ENCODE measurements at regions not wholly inside any gene's neighbourhood (a gene's known extent, or its start where the extent isn't known, plus 50 kb on each side); places are given as distances from the start of the nearest gene placed in this dataset.

DNA sequence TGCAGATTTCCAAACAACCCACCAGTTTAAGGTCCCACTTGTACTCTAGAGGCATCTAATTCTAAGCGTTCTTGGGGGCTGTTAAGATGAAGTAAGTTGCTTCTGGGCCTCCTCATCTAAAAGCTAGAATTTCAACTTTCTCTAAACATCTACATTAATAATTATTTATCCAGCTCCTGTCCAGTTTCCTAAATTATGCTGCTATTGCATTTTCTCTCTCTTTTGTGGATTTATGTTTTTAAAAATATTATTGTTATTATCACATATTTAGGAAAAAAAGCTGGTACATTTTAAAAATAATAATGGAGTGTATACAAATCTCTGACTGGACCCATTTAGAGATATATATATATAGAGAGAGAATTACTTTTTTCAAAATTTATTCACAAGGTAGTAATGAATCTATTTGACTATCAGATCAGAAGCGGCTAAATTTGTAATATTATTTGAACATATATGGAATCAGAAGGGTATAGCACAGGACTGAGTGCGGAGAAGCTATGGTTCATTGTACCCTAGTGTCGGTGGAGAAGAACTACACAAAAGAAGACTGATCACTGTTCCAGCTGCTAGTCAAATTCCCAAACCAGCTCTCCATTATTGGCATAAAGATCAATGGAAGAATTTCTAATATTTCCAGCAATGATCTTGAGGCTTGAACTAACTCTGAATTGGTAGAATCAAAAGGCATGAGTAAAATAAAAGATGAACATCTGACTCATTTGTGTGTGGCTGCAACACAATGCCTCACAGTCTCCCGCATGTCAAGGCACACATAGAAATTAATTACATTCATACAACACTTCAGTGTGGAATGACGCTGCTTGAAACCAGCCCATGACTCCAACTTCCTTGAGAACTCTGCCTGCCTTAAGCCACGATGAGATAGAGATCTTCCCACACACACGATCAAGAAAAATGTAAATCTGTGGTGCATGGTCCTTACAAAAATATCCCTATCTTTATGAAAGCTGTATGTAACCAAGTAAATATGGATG is 433.4 kb upstream of the OR4E1 start:
- POLR2A ChIA-PET (ENCODE audit: unreplicated experiment), result no interaction called here
- H4K5ac ChIP-seq (ENCODE audit: low read depth, low read length), result no peak overlapping the region
- CTCF ChIA-PET, result interaction anchor here (0.6 to 1.1 kb wide), 2 partner anchors 59 to 189 kb away, joined by 3 to 4 read pairs; no protein-coding TSS in a partner anchor

More for the DNA sequence above, 433.4 kb upstream of the OR4E1 start:
- Histone ChIP-seq H2AFZ (replicated peaks; ENCODE audit: low read length, poor library complexity) (no peak overlapping the region), H2BK5ac (ENCODE audit: low read depth, low read length, poor library complexity, severe bottlenecking) (no peak overlapping the region), H4K91ac (ENCODE audit: insufficient read depth, low read depth, low read length) (no peak overlapping the region), H3K23ac (ENCODE audit: low read depth, low read length) (no peak overlapping the region), H3K27me3 (ENCODE audit: control insufficient read depth, insufficient read depth, low read length) (peaks cover 3% of the 10 kb centered on the region), H3K56ac (ENCODE audit: extremely low read depth, insufficient read depth, low read length) (no peak overlapping the region), H2BK15ac (ENCODE audit: low read depth, low read length) (no peak overlapping the region), H3K9me1 (ENCODE audit: insufficient read depth, low read length) (no peaks in the 10 kb centered on the region), H2BK20ac (ENCODE audit: low read depth, low read length) (no peak overlapping the region), H3K18ac (ENCODE audit: low read depth, low read length) (no peak overlapping the region), H4K20me1 (ENCODE audit: insufficient read depth, low read length) (no peaks in the 10 kb centered on the region), H2AK9ac (replicated peaks; ENCODE audit: low read depth, low read length, poor library complexity) (peak overlapping the region; percentile 36), H3K36me3 (ENCODE audit: control insufficient read depth, insufficient read depth, low read length) (no peaks in the 10 kb centered on the region), H3K9ac (ENCODE audit: low read depth, low read length) (no peak overlapping the region), H2AK5ac (ENCODE audit: low read depth, low read length) (no peak overlapping the region), H3K27ac (ENCODE audit: insufficient read depth, low read length) (no peak overlapping the region), H3K79me1 (ENCODE audit: low read depth in 1 of 2, low read length in 2 of 2) (no peaks in the 10 kb centered on the region), H3K9me3 (ENCODE audit: control insufficient read depth, insufficient read depth, low read length) (no peaks in the 10 kb centered on the region), H3K14ac (replicated peaks; ENCODE audit: low read depth, low read length) (no peak overlapping the region), H3K4ac (ENCODE audit: low read depth, low read length) (no peak overlapping the region), H3K4me3 (ENCODE audit: insufficient read depth, low read depth, low read length) (no peak overlapping the region), H3K4me2 (ENCODE audit: low read depth, low read length) (no peak overlapping the region), H3K4me1 (ENCODE audit: control insufficient read depth, insufficient read depth, low read length) (no peaks in the 10 kb centered on the region), H4K8ac (ENCODE audit: low read depth in 2 of 2, low read length in 2 of 2) (no peak overlapping the region), H2BK120ac (ENCODE audit: low read depth, low read length) (no peak overlapping the region)
- intact Hi-C loops (cut with micrococcal nuclease) (loop anchor here (1.0 kb wide), 1 partner anchor 27 kb away; no protein-coding TSS in a partner anchor), in situ Hi-C loops (cut with MboI; ENCODE audit: low sequenced_read_pairs) (no loop called here), dilution Hi-C loops (cut with HindIII; ENCODE audit: low sequenced_read_pairs, unreplicated experiment) (no loop called here)
- TF ChIP-seq POLR2A (IDR thresholded peaks at IDR 0.05; ENCODE audit: low read depth, low read length) (no peak), MAZ (IDR thresholded peaks at IDR 0.05; ENCODE audit: borderline replicate concordance, low read depth, low read length) (no peak)
- no CpG with 5 or more reads among the region's 8 CpGs for WGBS, 2 experiments (ENCODE audit: extremely low coverage in 2 of 2, insufficient read length in 1 of 2)
- ATAC-seq (ENCODE audit: low read depth), result no peak
- BruUV-seq (replicated peaks), result no TSS peak
- DNase-seq, result peak; percentile 29

Measured in IMR-90 (cell line).